ENCODE measurements at regions not wholly inside any gene's neighbourhood (a gene's known extent, or its start where the extent isn't known, plus 50 kb on each side); places are given as distances from the start of the nearest gene placed in this dataset.
"Not testable (repeated sequence)": the region's sequence is repeated elsewhere in the genome, so short reads cannot be mapped to it uniquely, and the experiment has no call there.

GRCh38 chr1:58968360-58968952 is 184.6 kb upstream of the JUN start:
- peak; percentile 92 for DNase-seq (ENCODE audit: low spot score)

GRCh38 chr1:58969176-58969575 is 185.3 kb upstream of the JUN start:
- not testable (repeated sequence) for DNase-seq (ENCODE audit: low spot score)

- peak; percentile 81 for DNase-seq (ENCODE audit: low spot score)
These were observed 187.8 kb upstream of the JUN start for GRCh38 chr1:58971629-58972140.

GRCh38 chr1:58975888-58976287 is 192.0 kb upstream of the JUN start:
- peak; percentile 48 for DNase-seq (ENCODE audit: low spot score)

- DNase-seq (ENCODE audit: low spot score), result no peak
These were observed 192.4 kb upstream of the JUN start for GRCh38 chr1:58976294-58976693.

- DNase-seq (ENCODE audit: low spot score), result no peak
These were observed 193.8 kb upstream of the JUN start for GRCh38 chr1:58977598-58977997.

GRCh38 chr1:58978096-58978495 is 194.2 kb upstream of the JUN start:
- DNase-seq (ENCODE audit: low spot score), result no peak

GRCh38 chr1:58979086-58979485 is 195.2 kb upstream of the JUN start:
- DNase-seq (ENCODE audit: low spot score), result peak; percentile 64

- peak; percentile 74 for DNase-seq (ENCODE audit: low spot score)
These were observed 195.8 kb upstream of the JUN start for GRCh38 chr1:58979677-58980076.

- no peak for DNase-seq (ENCODE audit: low spot score)
These were observed 197.5 kb upstream of the JUN start for GRCh38 chr1:58981392-58981791.

- DNase-seq (ENCODE audit: low spot score), result peak; percentile 55
These were observed 198.6 kb upstream of the JUN start for GRCh38 chr1:58982259-58982998.

- DNase-seq (ENCODE audit: low spot score), result peak; percentile 20
These were observed 199.3 kb upstream of the JUN start for GRCh38 chr1:58983162-58983561.

- no peak for DNase-seq (ENCODE audit: low spot score)
These were observed 199.9 kb upstream of the JUN start for GRCh38 chr1:58983633-58984245.

- peak; percentile 57 for DNase-seq (ENCODE audit: low spot score)
These were observed 203.3 kb upstream of the JUN start for GRCh38 chr1:58986996-58987767.

- DNase-seq (ENCODE audit: low spot score), result no peak
These were observed 204.9 kb upstream of the JUN start for GRCh38 chr1:58988752-58989151.

GRCh38 chr1:58989845-58990244 is 206.0 kb upstream of the JUN start:
- no peak for DNase-seq (ENCODE audit: low spot score)

- no peak for DNase-seq (ENCODE audit: low spot score)
These were observed 207.5 kb upstream of the JUN start for GRCh38 chr1:58991305-58991704.

- DNase-seq (ENCODE audit: low spot score), result no peak
These were observed 208.8 kb upstream of the JUN start for GRCh38 chr1:58992643-58993042.

- DNase-seq (ENCODE audit: low spot score), result no peak
These were observed 209.6 kb upstream of the JUN start for GRCh38 chr1:58993403-58993802.

- no peak for DNase-seq (ENCODE audit: low spot score)
These were observed 210.8 kb upstream of the JUN start for GRCh38 chr1:58994664-58995063.

GRCh38 chr1:58996341-58997059 is 212.7 kb upstream of the JUN start:
- no peak for DNase-seq (ENCODE audit: low spot score)

Measured in umbilical cord (tissue), 1 donor.